HepG2 (cell line): ENCODE measurements at regions not wholly inside any gene's neighbourhood (a gene's known extent, or its start where the extent isn't known, plus 50 kb on each side); places are given as distances from the start of the nearest gene placed in this dataset.

Experiments used
- ATAC-seq: fragments of 200-7000 bp; cut with Tn5 transposase; 3 replicates; pipeline ENCODE4 v1.9.1; 2020; ENCODE audit warnings: mild to moderate bottlenecking, moderate library complexity
- BruUV-seq: library from RNA; stranded (reverse); fragments of 400-500 nt; replicated peaks from 2 replicates; lab custom pipeline; 2021; lab: Mats Ljungman, UMichigan
- CTCF ChIA-PET: fragments of 300-600 bp; formaldehyde crosslinking; extraction: SDS; loops from one replicate; lab custom pipeline; 2021; ENCODE audit warnings: low total read pairs, inconsistent platforms, low intra/inter-chr PET ratio; lab: Yijun Ruan, JAX
- POLR2A ChIA-PET: fragments of 350-600 bp; sonication (Branson Sonifier 250); formaldehyde crosslinking; loops from one replicate; lab custom pipeline; 2020; ENCODE audit warnings: antibody characterized with exemption, inconsistent platforms; lab: Yijun Ruan, JAX
- DNase-seq: peaks from one replicate; pipeline ENCODE4 v3.0.0-alpha.2; 2015; ENCODE audit warnings: low spot score
- FAIRE-seq: peaks from 3 replicates; lab custom pipeline; 2011; peaks lifted over from hg19 to GRCh38; lab: Jason Lieb, UNC
- H2AFZ ChIP-seq: one replicate; pipeline ENCODE4 v1.6.1; 2011; ENCODE audit warnings: low read length, inconsistent platforms
- H3K27ac ChIP-seq: fragments of 300-600 bp; 3 replicates; pipeline ENCODE4 v1.8.0; 2011; ENCODE audit warnings: mixed run types, mild to moderate bottlenecking, mixed read lengths, low read length, inconsistent platforms; ENCODE audit not compliant: insufficient read depth; ENCODE audit errors: extremely low read length
- H3K27me3 ChIP-seq, 2 experiments: fragments of 200-600 bp in 1 of 2; 2 replicates in 1 of 2; 3 replicates in 1 of 2; pipeline versions ENCODE4 v1.6.0 to v1.8.0; 2011; ENCODE audit warnings: low read length in 2 of 2, mild to moderate bottlenecking in 2 of 2, moderate library complexity in 2 of 2, inconsistent platforms in 1 of 2; ENCODE audit not compliant: insufficient read depth in 2 of 2, control insufficient read depth in 1 of 2
- H3K36me3 ChIP-seq, 2 experiments: fragments of 200-600 bp in 1 of 2; replicated peaks in 1 of 2; 2 replicates in 1 of 2; 3 replicates in 1 of 2; pipeline versions ENCODE4 v1.5.1 to v1.8.0; 2011; ENCODE audit warnings: low read length in 2 of 2, inconsistent platforms in 1 of 2; ENCODE audit not compliant: insufficient read depth in 2 of 2, control insufficient read depth in 1 of 2
- H3K4me1 ChIP-seq: 2 replicates; pipeline ENCODE4 v1.5.1; 2012; ENCODE audit warnings: low read length, inconsistent platforms; ENCODE audit not compliant: insufficient read depth
- H3K4me2 ChIP-seq: 2 replicates; pipeline ENCODE4 v1.6.0; 2011; ENCODE audit warnings: low read depth, low read length, inconsistent platforms
- H3K4me3 ChIP-seq, 3 experiments: fragments of 200-600 bp in 1 of 3; sonication (generic), shearing (Covaris generic) in 1 of 3; replicated peaks in 1 of 3; 2 replicates each; pipeline ENCODE4 v1.5.1; 2011 to 2016; ENCODE audit warnings: low read length in 3 of 3, inconsistent platforms in 2 of 3, low read depth in 2 of 3, mild to moderate bottlenecking in 2 of 3, control low read depth in 1 of 3, mixed read lengths in 1 of 3; ENCODE audit not compliant: insufficient read depth in 1 of 3
- H3K79me2 ChIP-seq: one replicate; pipeline ENCODE4 v1.6.1; 2011; ENCODE audit warnings: low read length, inconsistent platforms; ENCODE audit not compliant: insufficient read depth
- H3K9ac ChIP-seq: 2 replicates; pipeline ENCODE4 v1.6.0; 2011; ENCODE audit warnings: mild to moderate bottlenecking, low read depth, low read length, inconsistent platforms; ENCODE audit not compliant: insufficient read depth
- H3K9me3 ChIP-seq: 2 replicates; pipeline ENCODE4 v1.5.1; 2012; ENCODE audit warnings: mild to moderate bottlenecking, low read length
- H4K20me1 ChIP-seq: 2 replicates; pipeline ENCODE4 v1.6.0; 2011; ENCODE audit warnings: inconsistent platforms, mild to moderate bottlenecking, low read length, moderate library complexity; ENCODE audit not compliant: insufficient read depth
- HDAC2 ChIP-seq: sonication (generic); formaldehyde crosslinking; IDR thresholded peaks from 2 replicates; pipeline ENCODE4 v1.4.0; 2020; ENCODE audit warnings: missing genetic modification reagents
- MATR3 ChIP-seq: sonication (generic); formaldehyde crosslinking; IDR thresholded peaks from 2 replicates; pipeline ENCODE4 v1.4.0; 2020; ENCODE audit warnings: missing genetic modification reagents
- RBFOX2 ChIP-seq: fragments of 200-400 bp; formaldehyde crosslinking; IDR thresholded peaks from 2 replicates; pipeline ENCODE4 v1.6.1; 2017; ENCODE audit warnings: low read depth, mild to moderate bottlenecking, low read length
- SIN3A ChIP-seq: IDR thresholded peaks from 2 replicates; pipeline ENCODE4 v1.6.1; 2011; ENCODE audit warnings: low read depth, mild to moderate bottlenecking, control low read depth, low read length, borderline replicate concordance
- ZMYM2 ChIP-seq: sonication (generic); formaldehyde crosslinking; IDR thresholded peaks from 2 replicates; pipeline ENCODE4 v1.8.0; 2022; ENCODE audit warnings: mild to moderate bottlenecking, missing genetic modification reagents
- ZNF18 ChIP-seq: sonication (generic); formaldehyde crosslinking; IDR thresholded peaks from 2 replicates; pipeline ENCODE4 v1.8.0; 2022; ENCODE audit warnings: mild to moderate bottlenecking, missing genetic modification reagents; ENCODE audit not compliant: insufficient replicate concordance
- ZNF24 ChIP-seq: fragments of 450-650 bp; IDR thresholded peaks from 2 replicates; pipeline ENCODE4 v1.6.1; 2017; ENCODE audit warnings: antibody characterized with exemption, mild to moderate bottlenecking
- ZNF296 ChIP-seq: sonication (generic); formaldehyde crosslinking; conservative IDR thresholded peaks from 2 replicates; pipeline ENCODE4 v1.5.0; 2020; ENCODE audit warnings: mild to moderate bottlenecking, missing genetic modification reagents
- ZNF3 ChIP-seq: IDR thresholded peaks from 2 replicates; pipeline ENCODE4 v1.7.0; 2017; ENCODE audit warnings: inconsistent platforms
- ZNF326 ChIP-seq: sonication (generic); formaldehyde crosslinking; IDR thresholded peaks from 2 replicates; pipeline ENCODE4 v1.4.0; 2020; ENCODE audit warnings: missing genetic modification reagents, borderline replicate concordance
- ZNF674 ChIP-seq: sonication (generic); formaldehyde crosslinking; IDR thresholded peaks from 2 replicates; pipeline ENCODE4 v1.5.0; 2020; ENCODE audit warnings: low read depth, mild to moderate bottlenecking, missing genetic modification reagents
- ZNF747 ChIP-seq: sonication (generic); formaldehyde crosslinking; IDR thresholded peaks from 2 replicates; pipeline ENCODE4 v1.8.1; 2023; ENCODE audit warnings: missing genetic modification reagents, mild to moderate bottlenecking, borderline replicate concordance
- ZNF761 ChIP-seq: sonication (generic); formaldehyde crosslinking; conservative IDR thresholded peaks from 2 replicates; pipeline ENCODE4 v1.4.0; 2020; ENCODE audit warnings: mild to moderate bottlenecking, missing genetic modification reagents
- ZNF850 ChIP-seq: sonication (generic); formaldehyde crosslinking; conservative IDR thresholded peaks from 2 replicates; pipeline ENCODE4 v1.9.0; 2021; ENCODE audit warnings: mild to moderate bottlenecking, missing genetic modification reagents
- WGBS: methylation state at CpG from one replicate; pipeline ENCODE4 v1.1.6; 2017; ENCODE audit warnings: low lambda C conversion rate; 5-methylcytosine and 5-hydroxymethylcytosine counted together
- in situ Hi-C: cut with HindIII; loops from 2 replicates; pipeline ENCODE4 v1.10.0; 2017; ENCODE audit warnings: low pct_unique_long_range_greater_than_20kb; ENCODE audit not compliant: extremely low pct_ligation_motif_present
- intact Hi-C: fragments of 100-400 bp; cut with micrococcal nuclease; formaldehyde crosslinking; loops from one replicate; pipeline ENCODE4 v1.10.0; 2022; ENCODE audit not compliant: unreplicated experiment
- TF ChIP-seq, protein P1 (sequence below): sonication (generic); formaldehyde crosslinking; IDR thresholded peaks from 2 replicates; pipeline ENCODE4 v1.5.0; 2020; ENCODE audit warnings: missing genetic modification reagents
- TF ChIP-seq, protein P2 (sequence below): sonication (generic); formaldehyde crosslinking; IDR thresholded peaks from 2 replicates; pipeline ENCODE4 v1.5.0; 2020; ENCODE audit warnings: missing genetic modification reagents
- TF ChIP-seq, protein P3 (sequence below): sonication (generic); formaldehyde crosslinking; IDR thresholded peaks from 2 replicates; pipeline ENCODE4 v1.5.1; 2020; ENCODE audit warnings: mild to moderate bottlenecking, missing genetic modification reagents, borderline replicate concordance

DNA sequence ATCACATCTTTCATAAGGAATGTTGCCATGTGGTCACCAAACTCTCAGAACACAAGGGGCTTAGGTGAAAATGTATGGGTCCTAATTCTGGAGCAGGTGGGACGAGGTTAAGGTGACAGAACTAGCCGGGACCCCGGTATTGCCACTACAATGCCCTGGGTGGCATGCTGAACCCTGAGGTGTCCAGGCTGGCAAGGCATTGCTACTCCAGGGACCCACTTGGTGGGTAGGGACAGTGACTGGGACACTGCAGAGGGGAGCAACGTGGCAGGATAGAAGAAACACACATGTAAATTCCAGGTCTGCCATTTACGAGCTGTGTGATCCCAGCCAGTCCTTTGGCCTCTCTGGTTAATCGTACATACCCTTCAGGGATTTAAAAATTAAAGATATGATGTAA lies 206.9 kb upstream of the MVB12B start:
- DNase-seq (no peak), FAIRE-seq (no peak)
- WGBS: 2% methylated on average over 5 of the region's 6 CpGs
- in situ Hi-C loops: no loop called here
- Histone ChIP-seq H3K9ac (no peak overlapping the region), H3K4me3 (no peak overlapping the region)
- intact Hi-C loops: no loop called here
- TF ChIP-seq RBFOX2: no peak
- no peak for TF ChIP-seq ZNF24
- no peak for TF ChIP-seq ZNF674 (CRISPR knock-in tag)
- TF ChIP-seq SIN3A: no peak
- no peak for TF ChIP-seq HDAC2 (CRISPR knock-in tag)
- TF ChIP-seq, protein P1, sequence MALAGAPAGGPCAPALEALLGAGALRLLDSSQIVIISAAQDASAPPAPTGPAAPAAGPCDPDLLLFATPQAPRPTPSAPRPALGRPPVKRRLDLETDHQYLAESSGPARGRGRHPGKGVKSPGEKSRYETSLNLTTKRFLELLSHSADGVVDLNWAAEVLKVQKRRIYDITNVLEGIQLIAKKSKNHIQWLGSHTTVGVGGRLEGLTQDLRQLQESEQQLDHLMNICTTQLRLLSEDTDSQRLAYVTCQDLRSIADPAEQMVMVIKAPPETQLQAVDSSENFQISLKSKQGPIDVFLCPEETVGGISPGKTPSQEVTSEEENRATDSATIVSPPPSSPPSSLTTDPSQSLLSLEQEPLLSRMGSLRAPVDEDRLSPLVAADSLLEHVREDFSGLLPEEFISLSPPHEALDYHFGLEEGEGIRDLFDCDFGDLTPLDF: no peak
- no peak for TF ChIP-seq ZNF326 (CRISPR knock-in tag)
- no peak for TF ChIP-seq ZNF747 (CRISPR knock-in tag)
- TF ChIP-seq ZNF296 (CRISPR knock-in tag): no peak
- TF ChIP-seq ZNF761 (CRISPR knock-in tag): no peak
- TF ChIP-seq MATR3: no peak
- TF ChIP-seq, protein P2, sequence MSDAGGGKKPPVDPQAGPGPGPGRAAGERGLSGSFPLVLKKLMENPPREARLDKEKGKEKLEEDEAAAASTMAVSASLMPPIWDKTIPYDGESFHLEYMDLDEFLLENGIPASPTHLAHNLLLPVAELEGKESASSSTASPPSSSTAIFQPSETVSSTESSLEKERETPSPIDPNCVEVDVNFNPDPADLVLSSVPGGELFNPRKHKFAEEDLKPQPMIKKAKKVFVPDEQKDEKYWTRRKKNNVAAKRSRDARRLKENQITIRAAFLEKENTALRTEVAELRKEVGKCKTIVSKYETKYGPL (CRISPR knock-in tag): no peak
- TF ChIP-seq, protein P3, sequence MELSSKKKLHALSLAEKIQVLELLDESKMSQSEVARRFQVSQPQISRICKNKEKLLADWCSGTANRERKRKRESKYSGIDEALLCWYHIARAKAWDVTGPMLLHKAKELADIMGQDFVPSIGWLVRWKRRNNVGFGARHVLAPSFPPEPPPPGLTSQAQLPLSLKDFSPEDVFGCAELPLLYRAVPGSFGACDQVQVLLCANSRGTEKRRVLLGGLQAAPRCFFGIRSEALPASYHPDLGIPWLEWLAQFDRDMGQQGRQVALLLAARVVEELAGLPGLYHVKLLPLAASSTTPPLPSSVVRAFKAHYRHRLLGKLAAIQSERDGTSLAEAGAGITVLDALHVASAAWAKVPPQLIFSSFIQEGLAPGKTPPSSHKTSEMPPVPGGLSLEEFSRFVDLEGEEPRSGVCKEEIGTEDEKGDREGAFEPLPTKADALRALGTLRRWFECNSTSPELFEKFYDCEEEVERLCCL: no peak
- no peak for TF ChIP-seq ZMYM2 (CRISPR knock-in tag)
- TF ChIP-seq ZNF18 (CRISPR knock-in tag): no peak
- TF ChIP-seq ZNF3 (CRISPR knock-in tag): no peak
- TF ChIP-seq ZNF850 (CRISPR knock-in tag): no peak
- TF ChIP-seq, all 625 proteins: peak for 0
- peaks cover 5 to 36% of the 10 kb centered on the region in 2 experiments; a peak in 3 of 5 replicates for H3K27me3 ChIP-seq
- no peak overlapping the region for H3K4me2 ChIP-seq
- ChIA-PET POLR2A (no interaction called here), CTCF (no interaction called here)
- H3K4me1 ChIP-seq: no peaks in the 10 kb centered on the region
- H3K36me3 ChIP-seq: no peaks in the 10 kb centered on the region
- H2AFZ ChIP-seq: no peak overlapping the region
- no peak overlapping the region for H3K27ac ChIP-seq
- H4K20me1 ChIP-seq: no peaks in the 10 kb centered on the region
- H3K79me2 ChIP-seq: no peaks in the 10 kb centered on the region
- H3K9me3 ChIP-seq: no peaks in the 10 kb centered on the region
- no TSS peak for BruUV-seq
- no peak for ATAC-seq
